ENCODE measurements at regions not wholly inside any gene's neighbourhood (a gene's known extent, or its start where the extent isn't known, plus 50 kb on each side); places are given as distances from the start of the nearest gene placed in this dataset.

DNA sequence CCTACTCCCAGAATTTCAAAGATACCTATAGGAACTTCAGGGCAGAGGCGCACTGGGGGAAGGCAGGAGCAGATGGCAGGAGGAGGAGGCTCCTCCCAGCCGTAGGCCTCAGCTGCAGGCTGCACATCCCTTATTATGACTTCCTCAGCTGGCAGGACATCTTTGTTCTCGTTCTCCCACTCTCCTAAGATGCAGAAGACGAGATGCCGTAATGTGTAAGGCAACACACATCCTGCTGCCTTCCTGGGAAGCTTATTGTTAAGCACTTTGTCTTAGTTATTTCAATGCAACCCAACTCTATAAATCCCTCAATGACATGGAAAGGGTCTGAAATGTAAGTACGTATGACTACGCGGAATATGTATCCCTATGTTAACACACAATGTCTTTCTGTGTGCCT, 599.8 kb upstream of the MGMT start:
- H3K4me3 ChIP-seq (replicated peaks; ENCODE audit: low read depth, low read length), result no peak overlapping the region
- no peak for DNase-seq (ENCODE audit: extremely low read depth, low read depth)
- TF ChIP-seq, protein P1, sequence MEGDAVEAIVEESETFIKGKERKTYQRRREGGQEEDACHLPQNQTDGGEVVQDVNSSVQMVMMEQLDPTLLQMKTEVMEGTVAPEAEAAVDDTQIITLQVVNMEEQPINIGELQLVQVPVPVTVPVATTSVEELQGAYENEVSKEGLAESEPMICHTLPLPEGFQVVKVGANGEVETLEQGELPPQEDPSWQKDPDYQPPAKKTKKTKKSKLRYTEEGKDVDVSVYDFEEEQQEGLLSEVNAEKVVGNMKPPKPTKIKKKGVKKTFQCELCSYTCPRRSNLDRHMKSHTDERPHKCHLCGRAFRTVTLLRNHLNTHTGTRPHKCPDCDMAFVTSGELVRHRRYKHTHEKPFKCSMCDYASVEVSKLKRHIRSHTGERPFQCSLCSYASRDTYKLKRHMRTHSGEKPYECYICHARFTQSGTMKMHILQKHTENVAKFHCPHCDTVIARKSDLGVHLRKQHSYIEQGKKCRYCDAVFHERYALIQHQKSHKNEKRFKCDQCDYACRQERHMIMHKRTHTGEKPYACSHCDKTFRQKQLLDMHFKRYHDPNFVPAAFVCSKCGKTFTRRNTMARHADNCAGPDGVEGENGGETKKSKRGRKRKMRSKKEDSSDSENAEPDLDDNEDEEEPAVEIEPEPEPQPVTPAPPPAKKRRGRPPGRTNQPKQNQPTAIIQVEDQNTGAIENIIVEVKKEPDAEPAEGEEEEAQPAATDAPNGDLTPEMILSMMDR (IDR thresholded peaks at IDR 0.05; ENCODE audit: low read depth, low read length, missing control alignments), result no peak

DNA sequence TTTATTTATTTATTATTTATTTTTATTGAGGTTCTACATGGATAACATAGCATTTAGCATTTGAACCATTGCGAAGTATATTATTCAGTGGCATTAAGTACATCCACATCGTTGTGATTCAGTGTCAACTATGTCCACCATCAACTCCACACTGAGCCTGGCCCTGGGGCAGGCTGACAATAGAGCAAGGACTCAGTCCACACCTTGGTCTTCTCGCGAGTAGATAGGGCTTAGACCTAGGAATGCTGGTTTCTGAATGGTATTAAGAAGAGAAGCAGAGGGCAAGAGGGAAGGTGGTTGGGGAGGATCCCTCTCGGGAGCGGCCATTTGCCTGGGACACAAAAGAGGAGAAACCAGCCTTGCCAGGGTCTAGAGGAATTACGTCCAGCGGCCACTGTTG, 599.2 kb upstream of the MGMT start:
- TF ChIP-seq, protein P1 (IDR thresholded peaks at IDR 0.05; ENCODE audit: low read depth, low read length, missing control alignments), result no peak
- DNase-seq (ENCODE audit: extremely low read depth, low read depth), result no peak
- H3K4me3 ChIP-seq (replicated peaks; ENCODE audit: low read depth, low read length), result no peak overlapping the region

DNA sequence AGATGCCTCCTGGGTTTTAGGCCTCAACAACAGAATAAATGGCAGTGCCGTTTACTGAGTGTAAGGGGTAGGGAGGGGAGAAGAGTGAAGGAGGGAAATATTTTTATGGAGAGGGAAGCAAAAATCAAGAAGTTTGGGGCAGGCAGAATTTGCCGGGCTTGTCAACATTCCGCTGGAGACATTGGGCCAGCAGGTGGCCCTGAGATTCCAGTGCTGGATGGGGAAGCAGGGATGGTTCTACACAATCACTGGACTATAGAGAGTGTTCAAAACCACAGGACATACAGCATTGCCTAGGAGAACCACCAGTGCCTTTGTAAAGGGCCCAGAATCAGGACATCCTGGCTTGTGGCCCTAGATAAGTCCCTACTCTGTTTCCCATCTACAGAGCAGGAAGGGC, 598.6 kb upstream of the MGMT start:
- no peak overlapping the region for H3K4me3 ChIP-seq (replicated peaks; ENCODE audit: low read depth, low read length)
- TF ChIP-seq, protein P1 (IDR thresholded peaks at IDR 0.05; ENCODE audit: low read depth, low read length, missing control alignments), result no peak
- no peak for DNase-seq (ENCODE audit: extremely low read depth, low read depth)

DNA sequence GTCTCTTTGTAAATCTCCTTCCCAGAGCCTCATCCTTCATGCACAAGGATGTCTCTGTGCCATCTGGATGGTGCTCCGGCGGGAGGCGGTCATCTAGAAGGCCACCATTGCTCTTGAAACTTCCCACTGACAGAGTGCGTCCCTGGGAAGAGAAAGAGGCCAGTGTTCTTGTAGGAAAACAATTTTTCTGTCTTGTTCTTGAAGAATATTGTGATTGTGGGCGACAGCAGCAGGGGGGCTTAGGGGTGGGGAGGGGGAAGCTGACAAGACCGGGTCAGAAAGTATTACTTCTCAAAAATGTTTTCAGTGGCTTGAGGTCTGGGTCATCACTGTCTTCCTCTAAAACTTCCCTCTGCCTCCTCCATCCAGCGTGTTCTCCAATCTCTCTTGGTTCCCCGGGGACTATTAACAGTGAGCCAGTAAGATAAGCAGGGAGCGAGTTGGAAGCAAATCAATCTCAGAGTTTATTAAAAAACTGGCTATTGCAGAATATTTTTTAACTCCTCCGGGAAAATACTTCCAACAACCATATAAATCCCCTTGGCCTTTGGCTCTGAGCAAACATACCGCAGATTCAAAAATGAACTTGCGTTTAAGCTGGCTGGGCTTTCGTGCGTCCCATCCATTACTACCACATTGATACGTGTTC, 597.8 kb upstream of the MGMT start:
- H3K4me3 ChIP-seq (replicated peaks; ENCODE audit: low read depth, low read length), result no peak overlapping the region
- TF ChIP-seq, protein P1 (IDR thresholded peaks at IDR 0.05; ENCODE audit: low read depth, low read length, missing control alignments), result no peak
- no peak for DNase-seq (ENCODE audit: extremely low read depth, low read depth)

DNA sequence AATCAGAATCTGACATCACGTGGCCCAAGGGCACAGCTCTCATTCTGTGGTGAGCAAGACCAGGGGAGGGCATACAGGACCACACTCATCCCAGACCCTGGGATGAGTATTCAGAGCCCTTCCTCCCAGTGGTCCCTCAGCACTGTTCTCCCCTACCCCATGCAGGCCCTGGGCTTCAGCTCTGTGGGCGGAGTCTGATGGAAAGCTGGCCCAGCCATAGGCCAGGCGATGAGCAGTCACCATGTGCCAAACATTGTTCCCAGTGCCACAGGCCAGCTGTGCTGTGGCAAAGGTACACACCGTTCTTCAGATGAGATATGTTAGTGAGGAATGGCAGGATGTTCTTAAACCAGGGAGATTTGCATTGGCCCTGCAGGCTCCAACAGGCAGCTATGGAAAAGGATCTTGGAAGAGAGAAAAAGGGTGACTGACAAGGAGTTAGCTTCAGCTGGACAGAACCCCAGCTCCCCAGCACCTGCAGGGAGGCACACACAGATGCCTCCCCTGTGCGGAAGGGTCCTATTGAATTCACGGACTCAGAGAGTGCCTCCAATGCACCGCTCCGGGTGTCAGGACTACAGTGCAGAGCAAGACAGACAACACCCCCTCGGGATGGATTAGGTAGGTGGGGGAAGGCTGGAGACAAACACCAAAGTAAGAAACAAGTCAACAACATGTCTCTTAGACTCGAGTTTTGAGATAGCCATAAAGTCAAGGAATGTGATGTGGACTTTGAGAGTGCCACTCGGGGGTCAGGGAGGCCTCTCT, 596.0 kb upstream of the MGMT start:
- TF ChIP-seq, protein P1 (IDR thresholded peaks at IDR 0.05; ENCODE audit: low read depth, low read length, missing control alignments), result no peak
- no peak for DNase-seq (ENCODE audit: extremely low read depth, low read depth)
- H3K4me3 ChIP-seq (replicated peaks; ENCODE audit: low read depth, low read length), result no peak overlapping the region

DNA sequence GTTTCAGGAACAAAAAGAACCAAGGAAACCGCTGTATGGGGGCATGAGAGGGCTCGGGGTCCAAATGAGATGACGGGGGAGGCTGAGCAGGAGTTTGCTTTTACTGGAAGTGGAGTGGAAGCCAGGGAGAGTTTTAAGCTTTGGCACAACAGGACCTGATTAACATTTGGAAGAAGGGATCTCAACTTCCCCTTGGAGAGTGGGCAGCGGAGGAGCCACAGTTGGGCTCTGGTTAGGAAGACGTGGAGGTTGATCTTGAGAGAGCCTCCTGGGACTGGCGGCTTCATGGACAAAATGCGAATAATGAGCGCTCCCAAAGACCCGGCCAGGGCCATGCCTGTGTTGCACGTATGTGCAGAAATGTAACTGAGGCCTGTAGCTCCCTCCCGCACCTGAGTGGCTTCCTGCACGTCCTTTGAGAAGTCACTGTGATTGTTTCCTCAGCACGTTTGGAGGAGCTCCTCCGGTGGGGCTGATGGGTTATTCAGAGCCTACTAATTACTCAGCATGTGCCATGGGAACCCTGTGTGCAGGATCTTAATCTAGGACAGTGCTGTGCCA, 595.3 kb upstream of the MGMT start:
- TF ChIP-seq, protein P1 (IDR thresholded peaks at IDR 0.05; ENCODE audit: low read depth, low read length, missing control alignments), result no peak
- DNase-seq (ENCODE audit: extremely low read depth, low read depth), result no peak
- no peak overlapping the region for H3K4me3 ChIP-seq (replicated peaks; ENCODE audit: low read depth, low read length)

Measured in HFF-Myc (cell line).